NCI-H748 treated with DMSO at 0.1 percent for 48 hours (cell line): ENCODE measurements at regions not wholly inside any gene's neighbourhood (a gene's known extent, or its start where the extent isn't known, plus 50 kb on each side); places are given as distances from the start of the nearest gene placed in this dataset.

Experiments used
- DNase-seq: peaks from one replicate; lab custom pipeline; 2025; lab: John Stamatoyannopoulos, UW

DNA sequence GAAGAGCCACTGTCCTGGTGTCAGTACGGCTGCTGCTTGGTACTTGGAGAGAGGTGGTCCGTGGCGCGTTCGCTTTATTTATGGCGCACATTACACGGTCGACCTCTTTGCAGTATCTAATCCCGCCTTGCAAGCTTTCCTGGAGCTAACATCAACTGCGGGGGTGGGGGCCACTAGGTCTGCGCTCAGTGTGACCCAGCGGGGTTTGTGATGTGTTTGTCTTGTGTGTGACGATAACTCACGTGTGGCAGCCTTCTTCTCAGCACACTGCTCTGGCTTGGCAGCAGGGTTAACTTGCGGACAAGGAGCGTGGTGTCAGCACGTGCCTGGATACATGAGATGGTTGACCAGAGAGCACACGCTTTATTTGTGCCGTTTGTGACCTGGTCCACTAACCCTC, 122.2 kb upstream of the RTL1 start:
- no peak for DNase-seq

DNA sequence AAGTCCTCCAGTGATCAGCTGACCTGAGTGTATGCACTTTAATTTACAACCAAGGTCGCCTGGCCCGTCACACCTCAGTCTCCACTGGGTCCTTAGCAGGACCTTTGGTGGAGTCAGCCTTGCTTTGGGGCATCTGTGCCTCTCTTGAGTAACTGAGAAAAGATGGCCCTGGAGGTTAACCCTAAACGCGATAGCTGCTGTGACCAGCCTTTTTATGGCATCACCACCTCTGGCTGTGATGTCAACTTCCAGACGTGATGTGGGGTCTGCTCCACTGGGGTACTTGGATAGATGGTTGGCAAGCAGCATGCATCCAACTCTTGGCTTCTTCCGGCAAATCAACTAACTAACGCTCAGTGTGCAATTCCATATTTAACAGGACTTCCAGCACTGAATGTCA, 122.8 kb upstream of the RTL1 start:
- no peak for DNase-seq

DNA sequence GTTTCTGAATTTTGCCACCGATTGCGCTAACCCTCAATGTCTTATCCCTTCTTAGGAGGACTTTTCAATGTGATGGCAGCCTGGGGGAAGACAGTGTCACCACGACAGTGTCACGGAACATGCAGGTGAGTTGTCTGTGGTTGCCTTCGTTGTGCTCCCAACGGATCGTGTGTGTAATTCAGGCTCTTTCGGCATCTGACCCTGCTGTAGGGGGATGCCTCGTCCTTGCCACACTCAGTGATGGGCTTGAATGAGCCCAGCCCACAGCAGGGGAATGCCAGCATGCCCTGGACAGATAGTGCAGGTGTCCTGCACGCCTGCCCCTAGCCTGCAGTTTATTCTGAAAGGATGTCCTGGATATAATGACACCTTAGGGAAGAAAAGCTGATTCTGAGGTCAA, 123.8 kb upstream of the RTL1 start:
- no peak for DNase-seq

DNA sequence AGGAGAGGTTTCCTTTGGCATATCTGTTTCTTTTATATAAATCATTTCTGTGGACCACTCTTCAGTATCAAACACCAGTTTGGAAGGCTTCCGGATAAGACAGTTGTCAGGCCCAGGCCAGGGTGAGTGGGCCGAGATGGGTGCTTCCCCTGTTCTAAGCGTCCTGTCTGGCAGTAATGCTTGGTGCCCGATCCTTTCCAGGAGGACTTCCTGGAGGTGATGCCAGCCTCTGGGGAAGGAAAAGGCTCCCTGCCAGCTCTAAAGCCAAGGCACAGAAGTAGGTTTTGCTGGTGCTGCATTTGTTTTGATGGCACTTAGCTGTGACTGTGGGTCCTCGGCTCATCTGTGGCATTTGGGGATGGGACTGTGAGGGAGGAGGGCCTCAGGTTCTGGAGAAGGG, 124.4 kb upstream of the RTL1 start:
- no peak for DNase-seq

DNA sequence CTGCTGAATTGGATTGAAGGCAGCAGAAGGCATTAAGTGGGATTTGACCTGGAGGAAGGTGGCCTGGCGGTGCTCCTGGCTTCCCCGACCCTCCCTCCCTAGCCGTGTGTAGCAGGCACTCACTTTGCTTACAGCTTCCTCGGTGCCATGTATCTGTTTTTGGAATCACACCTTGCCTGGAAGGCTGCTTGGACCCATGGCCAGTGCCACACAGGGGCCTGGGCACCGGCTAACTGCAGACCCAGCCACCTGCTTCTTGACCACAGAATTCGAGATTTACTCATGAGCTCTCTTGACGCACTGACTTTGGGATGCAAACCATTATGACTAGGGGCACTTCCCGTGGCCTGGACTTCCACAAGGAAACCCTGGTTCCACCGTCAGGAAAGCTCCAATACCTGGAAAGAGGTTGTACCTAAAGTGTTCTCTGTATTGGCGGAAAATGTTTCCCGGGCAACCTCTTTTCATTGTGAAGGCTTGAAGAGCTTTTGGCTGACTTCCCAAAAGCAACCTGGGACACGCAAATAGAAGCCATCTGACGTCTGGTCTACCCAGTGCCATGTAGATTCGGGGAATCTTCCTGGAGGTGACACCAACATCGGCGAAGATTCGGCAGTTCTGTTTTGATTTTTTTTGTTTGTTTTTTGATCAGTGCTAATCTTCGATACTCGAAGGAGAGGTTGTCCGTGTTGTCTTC, 125.6 kb upstream of the RTL1 start:
- DNase-seq: peak; percentile 79

DNA sequence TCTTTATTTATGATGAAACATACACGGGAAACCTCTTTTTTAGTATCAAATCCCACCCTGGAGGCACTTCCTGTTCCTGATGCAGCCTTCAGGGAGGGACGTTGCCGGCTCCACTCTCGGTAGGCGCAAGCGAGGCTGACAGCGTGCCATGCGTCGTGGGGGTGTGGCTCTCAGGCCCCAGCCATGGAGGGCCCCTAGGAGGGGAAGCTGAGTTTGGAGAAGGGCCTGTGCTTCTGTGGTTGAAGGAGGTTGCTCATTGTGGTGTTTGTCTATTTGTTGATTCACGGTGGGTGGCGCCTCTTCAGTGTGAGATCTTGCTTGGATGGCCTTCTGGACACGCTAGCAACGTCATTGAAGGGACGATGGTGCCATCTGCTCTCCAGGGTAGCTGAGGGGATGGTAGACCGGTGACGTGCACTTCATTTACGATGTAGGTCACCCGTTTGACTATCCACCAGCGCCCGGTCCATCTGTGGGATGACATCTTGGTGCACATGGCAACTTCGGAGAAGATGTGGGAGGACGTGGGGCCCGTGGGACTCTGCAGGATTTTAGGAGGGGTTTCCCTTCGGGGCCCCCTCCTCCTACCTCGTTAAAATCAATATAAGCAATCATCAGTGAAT, 126.3 kb upstream of the RTL1 start:
- no peak for DNase-seq

DNA sequence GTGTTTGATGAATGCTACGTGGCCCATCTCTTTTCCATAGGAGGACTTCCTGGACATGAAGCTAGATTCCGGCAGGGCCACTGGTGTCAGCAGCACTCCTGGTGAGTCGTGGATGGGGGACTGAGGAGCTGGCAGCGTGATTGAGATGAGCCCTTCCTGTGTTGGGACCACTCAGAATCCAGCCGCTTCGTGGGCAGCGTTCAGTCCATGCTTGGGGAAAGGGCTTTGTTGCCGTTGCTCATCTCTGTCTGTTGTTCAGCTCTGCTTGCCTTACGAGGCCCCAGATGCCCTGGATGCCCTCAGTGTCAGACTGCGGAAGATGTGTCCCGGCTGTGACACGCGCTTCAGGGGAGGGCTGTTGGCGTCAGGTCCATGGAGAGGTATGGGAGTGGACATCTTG, 127.1 kb upstream of the RTL1 start:
- DNase-seq: no peak

DNA sequence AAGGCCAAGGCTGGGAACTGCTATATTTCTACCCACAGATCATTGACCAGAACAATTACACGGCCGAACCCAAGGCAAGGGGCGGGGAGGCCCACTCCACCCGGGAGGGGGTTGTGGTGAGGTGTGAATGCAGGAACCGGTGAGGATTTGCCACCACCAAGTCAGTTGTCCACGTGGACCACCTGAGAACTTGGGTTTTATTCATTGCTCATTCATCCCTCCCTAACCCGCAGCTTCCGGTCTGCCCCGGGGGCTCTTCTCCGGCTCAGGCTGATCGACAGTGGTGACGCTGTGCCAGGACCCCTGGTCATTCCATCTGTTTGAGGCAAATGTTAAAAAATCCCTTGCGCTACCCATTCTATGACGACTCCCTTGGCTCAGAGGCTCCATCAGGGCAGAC, 127.7 kb upstream of the RTL1 start:
- no peak for DNase-seq

DNA sequence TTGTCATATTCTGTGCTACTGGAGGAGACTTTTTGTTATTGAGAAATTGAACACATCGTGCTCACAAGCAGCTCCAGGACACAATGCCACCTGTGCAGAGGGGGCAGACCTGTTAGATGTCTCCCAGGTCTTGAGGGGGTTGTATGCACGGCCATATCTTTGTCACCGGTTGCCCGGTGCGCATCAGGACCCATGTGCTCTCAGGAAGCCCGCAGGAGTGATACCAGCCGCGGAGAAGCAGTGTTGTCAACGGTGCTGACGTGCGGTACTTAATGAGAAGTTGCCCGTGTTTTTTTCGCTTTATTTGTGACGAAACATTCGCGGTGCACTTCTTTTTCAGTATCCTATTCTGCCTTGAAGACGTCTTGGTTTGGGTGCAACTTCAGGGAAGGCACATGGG, 128.2 kb upstream of the RTL1 start:
- DNase-seq: no peak

DNA sequence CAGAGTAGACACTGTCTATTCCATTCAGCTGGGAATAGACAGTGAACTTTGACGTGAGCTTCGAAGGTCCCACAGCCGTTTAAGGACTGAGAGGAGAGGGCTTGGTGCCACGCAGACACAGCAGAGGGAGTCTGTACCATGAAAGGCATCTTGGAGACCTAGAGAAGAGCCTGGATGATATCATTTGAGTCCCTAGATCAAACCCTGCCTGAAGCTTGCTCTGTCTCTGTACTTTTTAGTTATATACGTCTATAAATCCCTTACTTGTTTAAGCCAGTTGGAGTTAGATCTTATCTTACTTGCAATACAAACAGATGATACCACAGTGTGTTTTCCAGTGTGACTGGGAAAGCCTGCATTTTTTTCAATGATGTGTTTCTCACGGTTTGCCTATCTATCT, 128.9 kb upstream of the RTL1 start:
- no peak for DNase-seq

DNA sequence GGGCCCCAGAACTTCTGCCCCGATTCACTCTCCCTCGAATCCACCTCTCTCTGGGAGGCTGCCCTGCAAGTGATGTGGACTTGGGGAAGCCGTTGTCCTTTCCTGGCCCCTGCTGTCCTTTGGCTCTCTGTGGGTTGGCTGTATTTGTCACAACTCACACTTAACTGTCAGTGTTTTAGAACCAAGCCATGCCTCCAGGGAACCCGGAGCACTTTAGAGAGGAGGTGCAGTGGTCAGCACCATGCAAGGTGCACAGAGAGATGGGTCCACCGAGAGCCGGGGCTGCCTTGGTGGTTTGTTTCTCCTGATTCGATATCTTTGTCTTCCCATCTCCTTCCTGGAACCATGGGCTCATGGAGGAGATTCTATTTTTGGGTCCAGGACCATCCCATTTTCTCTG, 129.5 kb upstream of the RTL1 start:
- DNase-seq: no peak

DNA sequence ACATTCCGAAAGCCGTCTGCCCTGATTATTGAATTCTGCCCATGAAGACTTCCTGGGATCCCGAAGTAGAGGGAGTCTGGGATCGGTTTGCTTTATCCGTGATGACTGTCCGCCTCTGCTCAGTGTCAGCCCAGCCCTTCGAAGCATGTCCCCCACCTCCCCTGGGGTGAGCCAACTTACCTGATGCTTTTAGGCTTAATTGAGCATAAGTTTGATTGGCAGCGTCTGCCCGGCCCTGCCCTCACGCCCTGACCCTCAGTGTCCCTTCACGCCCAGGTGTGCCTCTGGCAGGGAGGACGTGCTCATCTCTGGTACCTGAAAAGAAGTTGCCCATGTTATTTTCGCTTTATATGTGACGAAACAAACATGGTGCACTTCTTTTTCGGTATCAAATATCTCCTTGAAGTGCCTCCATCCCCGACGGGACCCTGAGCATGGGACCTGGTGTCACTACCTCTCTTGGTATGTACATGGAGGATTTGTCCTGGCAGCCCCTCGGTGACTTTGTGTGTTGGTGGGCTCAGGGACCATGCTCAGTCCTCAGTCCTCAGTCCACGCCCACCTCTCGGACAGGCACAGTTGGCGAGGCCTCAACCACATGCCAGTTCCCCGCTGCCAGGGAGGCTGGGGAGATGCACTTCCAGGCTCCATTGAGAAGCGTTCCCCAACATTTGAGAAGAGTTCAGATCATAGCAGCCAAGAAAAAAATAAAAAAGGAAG, 130.1 kb upstream of the RTL1 start:
- no peak for DNase-seq

DNA sequence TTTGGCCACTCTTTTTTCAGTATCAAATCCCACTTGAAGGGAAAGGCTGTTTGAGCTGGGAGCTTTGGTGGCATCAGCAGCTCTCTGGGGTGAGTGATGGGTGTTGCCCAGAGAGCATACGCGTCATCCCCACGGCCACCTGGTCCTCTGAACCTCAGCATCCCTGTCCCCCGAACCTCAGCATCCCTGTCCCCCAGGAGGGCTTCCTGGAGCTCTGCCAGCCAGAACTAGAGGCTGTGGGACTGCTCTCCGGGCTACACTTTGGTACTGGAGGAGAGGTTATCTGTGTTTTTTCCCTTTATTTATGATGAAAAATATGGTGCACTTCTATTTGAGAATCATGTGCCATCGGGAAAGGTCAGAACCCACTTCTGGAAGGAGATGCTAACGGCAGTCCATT, 131.5 kb upstream of the RTL1 start:
- no peak for DNase-seq

DNA sequence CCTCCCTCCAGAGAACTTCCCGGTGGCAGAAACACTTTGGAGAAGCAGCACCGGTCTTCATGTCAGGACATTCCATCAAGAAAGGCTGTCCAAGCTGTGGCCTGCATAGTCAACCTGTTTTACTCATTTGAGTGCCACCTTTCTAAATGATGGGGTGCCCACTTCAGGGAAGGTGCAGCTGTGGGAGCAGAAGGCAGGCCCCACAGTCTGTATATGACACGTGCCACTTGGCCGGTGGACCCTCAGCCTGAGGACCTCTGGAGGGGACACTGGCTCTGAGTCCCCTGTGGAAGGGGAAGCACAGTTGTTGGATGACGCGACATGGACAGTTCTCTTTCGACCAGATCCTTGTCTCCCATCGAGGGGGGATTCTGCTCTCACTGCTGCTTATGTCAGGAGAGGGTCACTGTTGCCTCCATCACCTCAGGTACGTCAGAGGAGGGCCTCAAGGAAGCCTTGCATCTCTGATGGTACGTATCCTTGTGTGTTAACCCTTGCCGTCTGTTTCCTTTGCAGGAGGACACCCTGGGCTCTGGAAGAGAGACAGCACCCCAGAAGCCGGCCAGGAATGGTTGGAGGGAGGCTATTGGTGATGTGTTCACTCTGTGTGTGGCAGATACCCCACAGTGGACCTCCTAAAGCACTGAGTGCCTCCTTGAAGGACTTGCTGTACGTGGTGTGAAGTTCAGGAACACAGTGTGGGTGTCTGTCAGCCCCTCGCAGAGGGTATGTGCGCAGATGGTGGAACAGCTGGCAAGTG, 132.1 kb upstream of the RTL1 start:
- DNase-seq: no peak

DNA sequence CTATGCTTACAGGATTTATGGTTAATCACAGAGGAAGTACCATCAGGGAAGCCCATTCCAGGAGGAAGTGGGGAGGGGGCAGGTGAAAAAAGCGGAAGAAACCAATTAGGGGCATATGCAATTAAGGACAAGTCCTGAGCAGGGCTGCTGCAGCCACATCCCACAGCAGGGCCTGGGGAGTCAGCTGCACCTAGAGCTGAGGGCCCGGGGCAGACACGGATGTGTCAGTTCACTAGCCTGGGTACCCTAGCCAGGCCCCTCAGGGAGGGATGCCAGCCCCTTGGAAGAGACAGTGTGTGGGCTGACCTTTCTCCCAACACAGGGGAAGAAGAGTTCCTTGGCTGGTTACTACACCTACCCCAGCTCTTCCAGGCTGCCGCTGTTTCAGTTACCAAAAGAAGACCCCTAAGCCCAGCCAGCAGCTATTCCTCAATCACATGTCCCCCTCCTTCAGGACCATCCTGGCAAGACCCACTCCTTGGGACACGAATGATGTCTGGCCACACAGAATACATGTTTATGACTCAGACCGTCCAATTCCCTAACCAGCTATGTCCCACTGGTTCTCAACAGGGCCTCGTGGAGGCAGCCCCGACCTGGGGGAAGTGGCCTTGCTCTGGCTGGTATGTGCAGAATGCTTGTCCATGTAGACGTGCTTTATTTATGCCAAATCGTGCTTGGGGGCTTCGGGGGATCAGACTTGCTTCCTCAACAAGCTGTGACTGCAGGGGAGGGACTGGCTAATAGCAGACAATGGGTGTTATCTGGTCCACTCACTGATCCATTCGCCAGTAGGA, 133.7 kb upstream of the RTL1 start:
- no peak for DNase-seq

DNA sequence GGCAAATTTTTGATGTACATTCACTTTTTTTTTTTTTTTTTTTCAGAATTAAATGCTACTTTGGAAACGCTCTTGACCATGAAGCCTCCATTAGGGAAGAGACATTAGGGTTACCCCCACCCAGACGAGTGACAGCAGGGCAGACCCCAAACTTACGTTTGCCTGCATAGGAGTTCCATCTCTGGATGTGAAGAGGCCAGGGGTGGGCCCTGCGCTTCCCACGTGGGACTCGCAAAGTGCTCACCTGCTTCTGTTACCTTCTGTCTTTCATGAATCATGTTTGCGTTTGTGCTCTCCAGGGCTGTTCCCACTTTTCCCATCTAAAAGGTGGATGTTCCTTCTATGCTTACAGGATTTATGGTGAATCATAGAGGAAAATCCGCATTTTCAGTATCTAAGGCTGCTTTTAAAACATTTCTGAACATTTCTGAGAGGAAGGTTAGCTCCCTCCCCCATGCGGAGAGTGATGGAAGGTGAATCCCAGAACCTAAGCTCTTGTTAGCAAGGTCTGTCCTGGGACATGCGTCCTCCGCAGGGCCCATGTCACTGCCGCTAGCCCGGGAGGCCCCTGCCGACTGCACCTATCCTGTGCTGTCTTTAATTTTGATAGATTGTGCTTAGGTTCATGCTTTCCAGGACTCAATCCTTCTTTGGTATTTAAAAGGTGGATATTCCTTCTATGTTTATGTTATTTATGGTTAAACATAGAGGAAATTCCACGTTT, 135.7 kb upstream of the RTL1 start:
- no peak for DNase-seq

DNA sequence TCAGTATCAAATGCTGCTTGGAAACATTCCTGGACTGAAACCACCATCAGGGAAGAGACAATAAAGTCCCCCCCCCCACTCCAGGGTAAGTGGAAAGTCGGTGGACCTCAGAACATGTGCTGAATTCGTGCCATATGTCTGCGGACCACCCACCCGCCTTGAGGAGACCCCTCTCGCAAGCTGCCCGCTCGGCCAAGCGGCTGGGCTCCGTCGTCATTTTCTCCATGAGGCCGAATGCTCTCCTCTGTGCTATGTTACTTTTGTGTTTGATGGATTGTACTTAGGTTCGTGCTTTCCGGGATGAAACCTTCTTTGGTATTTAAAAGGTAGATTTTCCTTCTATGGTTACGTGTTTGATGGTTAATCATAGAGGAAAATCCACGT, 136.2 kb upstream of the RTL1 start:
- no peak for DNase-seq

DNA sequence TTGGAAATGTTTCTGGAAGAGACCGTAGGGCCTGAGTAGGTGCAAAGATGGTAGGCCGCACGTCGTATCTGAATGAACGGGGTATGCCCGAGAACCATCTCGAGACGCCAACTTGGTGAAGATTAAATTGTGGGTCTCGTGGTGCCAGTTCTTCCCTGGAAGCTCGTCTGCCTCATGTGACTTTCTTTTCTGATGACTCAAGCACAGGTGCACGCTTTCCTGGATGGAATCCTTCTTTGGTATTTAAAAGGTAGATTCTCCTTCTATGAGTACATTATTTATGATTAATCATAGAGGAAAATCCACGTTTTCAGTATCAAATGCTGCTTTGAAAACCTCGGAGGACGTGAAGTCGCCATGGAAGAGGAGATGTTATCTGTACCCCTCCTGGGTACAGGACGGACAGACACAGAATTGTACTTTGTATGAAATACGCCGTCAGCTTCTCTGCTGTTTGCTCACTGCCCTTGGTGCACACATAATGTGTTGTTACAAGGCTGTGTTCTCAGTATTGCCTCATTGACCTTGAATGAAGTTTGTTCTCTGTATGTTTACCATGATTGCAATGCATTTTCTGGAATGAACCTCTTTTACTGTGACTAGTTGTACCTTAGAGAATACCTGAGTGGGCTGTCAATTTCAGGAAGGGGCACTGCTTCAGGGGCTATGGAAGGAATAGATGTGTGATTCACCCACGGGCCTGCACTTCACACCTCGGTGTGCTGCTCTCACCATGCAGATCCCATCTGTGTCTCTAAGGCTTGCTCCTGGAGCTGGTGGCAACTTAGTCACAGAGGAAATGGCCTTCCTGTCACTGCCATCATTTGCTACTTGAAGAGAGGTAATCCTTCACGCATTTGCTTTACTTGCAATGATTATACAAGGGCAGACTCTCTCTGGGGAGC, 137.3 kb upstream of the RTL1 start:
- DNase-seq: no peak

DNA sequence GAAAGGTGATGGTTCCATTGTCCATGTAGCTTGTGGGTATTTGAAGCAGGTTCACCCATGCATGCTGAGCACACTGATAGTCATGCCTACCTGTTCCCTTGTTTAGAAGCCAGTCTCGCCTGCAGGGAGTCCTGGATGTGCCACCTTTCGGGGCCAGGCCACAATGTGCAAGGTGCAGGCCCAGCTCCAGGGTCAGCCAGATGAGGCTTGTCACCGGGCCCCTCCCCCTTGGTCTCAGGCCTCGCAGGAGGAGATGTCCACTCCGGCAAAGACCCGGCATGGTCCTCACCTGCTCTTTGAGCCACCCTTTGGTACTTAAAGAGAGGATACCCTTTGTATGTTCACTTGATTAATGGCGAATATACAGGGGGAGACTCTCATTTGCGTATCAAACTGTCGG, 140.4 kb upstream of the RTL1 start:
- DNase-seq: no peak

DNA sequence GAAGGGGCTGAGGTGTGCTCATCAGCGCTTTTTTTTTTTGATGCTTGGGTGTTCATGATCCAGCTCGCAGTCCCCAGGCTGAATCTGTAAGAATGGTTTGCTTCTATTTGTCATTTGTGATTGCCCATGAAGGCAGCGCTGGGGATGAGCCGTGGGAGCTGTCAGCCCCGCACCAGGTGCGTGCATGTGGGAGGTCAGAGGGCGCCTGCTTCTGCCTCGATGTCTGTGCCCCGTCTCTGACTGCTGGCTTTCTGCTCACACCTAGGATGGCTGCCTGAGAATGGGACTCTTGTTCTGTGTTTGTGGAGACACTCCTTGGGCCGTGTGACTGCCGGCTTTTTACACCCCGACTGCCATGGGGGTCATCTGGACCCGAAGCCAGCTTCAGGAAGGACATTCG, 141.2 kb upstream of the RTL1 start:
- no peak for DNase-seq
